NB4 (cell line): ENCODE measurements at regions not wholly inside any gene's neighbourhood (a gene's known extent, or its start where the extent isn't known, plus 50 kb on each side); places are given as distances from the start of the nearest gene placed in this dataset.
A peak's percentile ranks its signal among the peaks of the same experiment; 100 is the strongest.

Experiments
- DNase-seq: peaks from one replicate; pipeline ENCODE4 v3.0.0; 2010; ENCODE audit warnings: low read depth
- H3K4me3 ChIP-seq: one replicate; pipeline ENCODE4 v1.5.1; 2011; ENCODE audit warnings: mild to moderate bottlenecking, low read depth, low read length, moderate library complexity
- CTCF ChIP-seq: IDR thresholded peaks from one replicate; pipeline ENCODE4 v1.5.1; 2012; ENCODE audit warnings: low read depth, low read length
- MAX ChIP-seq: IDR thresholded peaks from 2 replicates; pipeline ENCODE4 v1.6.1; 2011; ENCODE audit warnings: low read depth, low read length
- MYC ChIP-seq: IDR thresholded peaks from 2 replicates; pipeline ENCODE4 v1.6.1; 2011; ENCODE audit warnings: low read depth, low read length
- POLR2A ChIP-seq: IDR thresholded peaks from 2 replicates; pipeline ENCODE4 v1.6.1; 2011; ENCODE audit warnings: mild to moderate bottlenecking; ENCODE audit not compliant: insufficient read length; ENCODE audit errors: extremely low read depth

GRCh38 chr18:24843123-24843522, 382.7 kb downstream of the HRH4 start:
- no peak for TF ChIP-seq POLR2A
- no peak for TF ChIP-seq MYC
- TF ChIP-seq CTCF, result no peak
- no peak overlapping the region for H3K4me3 ChIP-seq
- DNase-seq, result no peak

- H3K4me3 ChIP-seq, result no peak overlapping the region
- peak; percentile 8 for DNase-seq
- TF ChIP-seq MYC (no peak), MAX (no peak), POLR2A (no peak), CTCF (no peak)
Measured at GRCh38 chr18:24846138-24846537, 385.7 kb downstream of the HRH4 start.

GRCh38 chr18:24850532-24850931, 390.1 kb downstream of the HRH4 start:
- no peak for DNase-seq
- no peak overlapping the region for H3K4me3 ChIP-seq
- TF ChIP-seq MAX, result no peak
- no peak for TF ChIP-seq POLR2A

- TF ChIP-seq MAX, result no peak
- TF ChIP-seq MYC, result no peak
- TF ChIP-seq CTCF, result no peak
- no peak for TF ChIP-seq POLR2A
- no peak overlapping the region for H3K4me3 ChIP-seq
- no peak for DNase-seq
Measured at GRCh38 chr18:24853076-24853475, 392.6 kb downstream of the HRH4 start.

GRCh38 chr18:24860978-24861680, 400.7 kb downstream of the HRH4 start:
- TF ChIP-seq POLR2A (no peak), CTCF (no peak), MYC (no peak), MAX (no peak)
- DNase-seq, result no peak

GRCh38 chr18:24862201-24862816, 401.9 kb downstream of the HRH4 start:
- no peak for DNase-seq
- TF ChIP-seq MAX, result no peak
- no peak for TF ChIP-seq CTCF
- TF ChIP-seq POLR2A, result no peak
- no peak for TF ChIP-seq MYC

More at GRCh38 chr18:24860978-24861680, 400.7 kb downstream of the HRH4 start:
- no peak overlapping the region for H3K4me3 ChIP-seq

More at GRCh38 chr18:24862201-24862816, 401.9 kb downstream of the HRH4 start:
- H3K4me3 ChIP-seq, result no peak overlapping the region
